ENCODE measurements at regions not wholly inside any gene's neighbourhood (a gene's known extent, or its start where the extent isn't known, plus 50 kb on each side); places are given as distances from the start of the nearest gene placed in this dataset.

GRCh38 chr7:142689439-142690120, 59.7 kb upstream of the PRSS1 start:
- DNase-seq (no peak), ATAC-seq (ENCODE audit: low read depth) (no peak)
- H3K23ac ChIP-seq (ENCODE audit: low read depth, low read length): no peak overlapping the region
- WGBS, 2 experiments (ENCODE audit: extremely low coverage in 2 of 2, insufficient read length in 1 of 2): no CpG with 5 or more reads among the region's 3 CpGs
- no peak overlapping the region for H2AK9ac ChIP-seq (replicated peaks; ENCODE audit: low read depth, low read length, poor library complexity)
- H3K9me3 ChIP-seq (ENCODE audit: control insufficient read depth, insufficient read depth, low read length): no peaks in the 10 kb centered on the region
- no TSS peak for BruUV-seq (replicated peaks)
- no peaks in the 10 kb centered on the region for H4K20me1 ChIP-seq (ENCODE audit: insufficient read depth, low read length)
- no peak overlapping the region for H3K4me2 ChIP-seq (ENCODE audit: low read depth, low read length)
- no peak overlapping the region for H2BK15ac ChIP-seq (ENCODE audit: low read depth, low read length)
- ChIA-PET CTCF (no interaction called here), POLR2A (ENCODE audit: unreplicated experiment) (no interaction called here)
- H4K5ac ChIP-seq (ENCODE audit: low read depth, low read length): no peak overlapping the region
- no peak overlapping the region for H3K56ac ChIP-seq (ENCODE audit: extremely low read depth, insufficient read depth, low read length)
- H3K9me1 ChIP-seq (ENCODE audit: insufficient read depth, low read length): no peaks in the 10 kb centered on the region
- H2BK120ac ChIP-seq (ENCODE audit: low read depth, low read length): no peak overlapping the region
- H3K4me1 ChIP-seq (ENCODE audit: control insufficient read depth, insufficient read depth, low read length): no peaks in the 10 kb centered on the region
- no peak overlapping the region for H2AFZ ChIP-seq (replicated peaks; ENCODE audit: low read length, poor library complexity)
- intact Hi-C loops (cut with micrococcal nuclease): no loop called here
- no peak overlapping the region for H4K8ac ChIP-seq (ENCODE audit: low read depth in 2 of 2, low read length in 2 of 2)
- in situ Hi-C loops (cut with MboI; ENCODE audit: low sequenced_read_pairs): no loop called here
- no peaks in the 10 kb centered on the region; the same call in 1 of the 2 replicates for H3K27me3 ChIP-seq (ENCODE audit: control insufficient read depth, insufficient read depth, low read length)
- no peak overlapping the region for H2BK20ac ChIP-seq (ENCODE audit: low read depth, low read length)
- H3K18ac ChIP-seq (ENCODE audit: low read depth, low read length): no peak overlapping the region
- H3K9ac ChIP-seq (ENCODE audit: low read depth, low read length): no peak overlapping the region
- no peak overlapping the region for H2BK5ac ChIP-seq (ENCODE audit: low read depth, low read length, poor library complexity, severe bottlenecking)
- H3K36me3 ChIP-seq (ENCODE audit: control insufficient read depth, insufficient read depth, low read length): no peaks in the 10 kb centered on the region
- no peak overlapping the region for H3K14ac ChIP-seq (replicated peaks; ENCODE audit: low read depth, low read length)
- H2AK5ac ChIP-seq (ENCODE audit: low read depth, low read length): no peak overlapping the region
- H3K79me1 ChIP-seq (ENCODE audit: low read depth in 1 of 2, low read length in 2 of 2): no peaks in the 10 kb centered on the region
- H4K91ac ChIP-seq (ENCODE audit: insufficient read depth, low read depth, low read length): no peak overlapping the region
- TF ChIP-seq RFX5 (IDR thresholded peaks at IDR 0.05; ENCODE audit: low read depth, low read length) (no peak), CTCF (conservative IDR thresholded peaks at IDR 0.05; ENCODE audit: low read depth, low read length) (no peak), RCOR1 (IDR thresholded peaks at IDR 0.05; ENCODE audit: insufficient replicate concordance, low read length) (no peak), MAFK (IDR thresholded peaks at IDR 0.05; ENCODE audit: low read depth, low read length) (no peak), CHD1 (IDR thresholded peaks at IDR 0.05; ENCODE audit: low read depth, low read length) (no peak), MAZ (IDR thresholded peaks at IDR 0.05; ENCODE audit: borderline replicate concordance, low read depth, low read length) (no peak), CEBPB (IDR thresholded peaks at IDR 0.05; ENCODE audit: low read depth, low read length) (no peak), MXI1 (IDR thresholded peaks at IDR 0.05; ENCODE audit: borderline replicate concordance, low read depth, low read length) (no peak), NFE2L2 (IDR thresholded peaks at IDR 0.05; ENCODE audit: low read depth, low read length) (no peak), BHLHE40 (IDR thresholded peaks at IDR 0.05; ENCODE audit: low read depth, low read length) (no peak), FOS (IDR thresholded peaks at IDR 0.05; ENCODE audit: low read depth, low read length) (no peak), RAD21 (IDR thresholded peaks at IDR 0.05; ENCODE audit: low read length) (no peak)
- dilution Hi-C loops (cut with HindIII; ENCODE audit: low sequenced_read_pairs, unreplicated experiment): no loop called here
- H3K27ac ChIP-seq (ENCODE audit: insufficient read depth, low read length): no peak overlapping the region
- H3K4me3 ChIP-seq (ENCODE audit: insufficient read depth, low read depth, low read length): no peak overlapping the region
- H3K4ac ChIP-seq (ENCODE audit: low read depth, low read length): no peak overlapping the region
